SK-N-SH treated with all-trans-retinoic acid at 6 μM for 48 hours (cell line): ENCODE measurements at regions not wholly inside any gene's neighbourhood (a gene's known extent, or its start where the extent isn't known, plus 50 kb on each side); places are given as distances from the start of the nearest gene placed in this dataset.

Experiments used
- ARNTL ChIP-seq: fragments of 450-650 bp; formaldehyde crosslinking; IDR thresholded peaks from 2 replicates; pipeline ENCODE4 v1.5.0; 2020; ENCODE audit warnings: low read depth, mild to moderate bottlenecking, moderate library complexity, borderline replicate concordance
- CSDC2 ChIP-seq: fragments of 250-450 bp; sonication (Bioruptor Pico); IDR thresholded peaks from 2 replicates; pipeline ENCODE4 v1.5.0; 2020; ENCODE audit warnings: mild to moderate bottlenecking, moderate library complexity
- GLIS3 ChIP-seq: fragments of 250-450 bp; sonication (Bioruptor Pico); IDR thresholded peaks from 2 replicates; pipeline ENCODE4 v1.5.0; 2020; ENCODE audit warnings: mild to moderate bottlenecking, moderate library complexity
- OSR1 ChIP-seq: fragments of 250-450 bp; sonication (Bioruptor Pico); IDR thresholded peaks from 2 replicates; pipeline ENCODE4 v1.8.0; 2022; ENCODE audit warnings: moderate library complexity, mild to moderate bottlenecking, inconsistent platforms
- PATZ1 ChIP-seq: fragments of 250-450 bp; sonication (Bioruptor Pico); IDR thresholded peaks from 2 replicates; pipeline ENCODE4 v1.8.0; 2020; ENCODE audit warnings: mild to moderate bottlenecking, moderate library complexity, borderline replicate concordance
- POU6F1 ChIP-seq: fragments of 250-450 bp; sonication (Bioruptor Pico); IDR thresholded peaks from 2 replicates; pipeline ENCODE4 v1.8.0; 2021; ENCODE audit warnings: low read depth, mild to moderate bottlenecking, moderate library complexity, borderline replicate concordance
- RARB ChIP-seq: fragments of 250-450 bp; sonication (Bioruptor Pico); IDR thresholded peaks from 2 replicates; pipeline ENCODE4 v1.8.0; 2021; ENCODE audit warnings: mild to moderate bottlenecking, moderate library complexity
- TCF4 ChIP-seq: fragments of 250-450 bp; sonication (Bioruptor Pico); IDR thresholded peaks from 2 replicates; pipeline ENCODE4 v1.8.0; 2021; ENCODE audit warnings: mild to moderate bottlenecking, moderate library complexity, borderline replicate concordance
- TOX ChIP-seq: fragments of 250-450 bp; sonication (Bioruptor Pico); IDR thresholded peaks from 2 replicates; pipeline ENCODE4 v1.8.0; 2021; ENCODE audit warnings: mild to moderate bottlenecking, moderate library complexity, borderline replicate concordance
- TSHZ2 ChIP-seq: fragments of 250-450 bp; sonication (Bioruptor Pico); IDR thresholded peaks from 2 replicates; pipeline ENCODE4 v1.5.0; 2020; ENCODE audit warnings: mild to moderate bottlenecking, moderate library complexity
- ZFP3 ChIP-seq: fragments of 250-450 bp; sonication (Bioruptor Pico); IDR thresholded peaks from 2 replicates; pipeline ENCODE4 v1.5.0; 2020; ENCODE audit warnings: mild to moderate bottlenecking, moderate library complexity
- ZFP30 ChIP-seq: fragments of 450-650 bp; formaldehyde crosslinking; IDR thresholded peaks from 2 replicates; pipeline ENCODE4 v1.5.0; 2022; ENCODE audit warnings: mild to moderate bottlenecking, moderate library complexity
- ZNF565 ChIP-seq: fragments of 450-650 bp; formaldehyde crosslinking; conservative IDR thresholded peaks from 2 replicates; pipeline ENCODE4 v1.5.0; 2020; ENCODE audit warnings: low read depth, mild to moderate bottlenecking, moderate library complexity

DNA sequence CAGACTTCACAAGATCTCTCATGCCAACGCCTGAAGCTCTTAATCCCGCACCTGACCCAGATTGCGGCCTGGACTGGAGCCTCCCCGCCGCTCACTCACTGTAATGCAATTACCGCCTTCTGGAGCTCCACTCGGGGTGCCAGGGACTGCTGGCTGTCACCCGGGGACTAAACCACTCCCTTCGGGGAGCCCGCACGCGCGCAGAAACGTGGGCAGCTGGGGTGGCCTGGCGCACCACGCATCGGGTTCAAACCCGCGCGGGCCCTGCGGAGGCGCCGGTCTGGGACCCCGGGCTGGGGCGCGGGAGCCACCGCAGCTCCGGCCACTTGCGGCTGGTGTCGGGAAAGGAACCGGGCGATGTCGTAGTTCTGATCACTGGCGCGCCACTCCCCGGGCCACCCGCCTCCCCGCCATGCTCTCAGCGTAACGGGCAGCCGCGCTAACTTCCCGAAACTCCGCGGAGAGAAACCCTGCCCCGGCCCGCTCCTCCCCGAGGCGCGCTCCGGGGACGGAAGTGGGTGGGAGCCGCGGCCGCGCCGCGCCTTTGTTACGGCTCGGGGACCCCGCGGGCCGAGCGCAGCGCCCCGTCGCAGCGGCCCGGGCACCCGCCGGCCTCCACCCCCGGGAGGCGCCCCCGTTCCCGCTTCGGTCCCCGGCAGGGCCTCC, 100.3 kb upstream of the SVIL start:
- TF ChIP-seq OSR1 (CRISPR knock-in tag) (no peak), ARNTL (CRISPR knock-in tag) (no peak), ZFP30 (no peak), TSHZ2 (CRISPR knock-in tag) (no peak), CSDC2 (no peak), PATZ1 (CRISPR knock-in tag) (no peak), POU6F1 (no peak), GLIS3 (CRISPR knock-in tag) (no peak), ZFP3 (CRISPR knock-in tag) (no peak), TCF4 (CRISPR knock-in tag) (no peak), ZNF565 (CRISPR knock-in tag) (no peak), TOX (no peak), RARB (no peak)
